ENCODE measurements at regions not wholly inside any gene's neighbourhood (a gene's known extent, or its start where the extent isn't known, plus 50 kb on each side); places are given as distances from the start of the nearest gene placed in this dataset.
"Not testable (repeated sequence)": the region's sequence is repeated elsewhere in the genome, so short reads cannot be mapped to it uniquely, and the experiment has no call there.

GRCh38 chr13:107931056-107931455, 284.3 kb downstream of the LIG4 start:
- DNase-seq (ENCODE audit: extremely low read depth in 1 of 2, low read depth in 1 of 2): no peak

- DNase-seq (ENCODE audit: extremely low read depth in 1 of 2, low read depth in 1 of 2): no peak
These were observed 286.6 kb downstream of the LIG4 start for GRCh38 chr13:107928762-107929161.

GRCh38 chr13:107927557-107927956, 287.8 kb downstream of the LIG4 start:
- DNase-seq (ENCODE audit: extremely low read depth in 1 of 2, low read depth in 1 of 2): no peak

GRCh38 chr13:107926515-107926914, 288.8 kb downstream of the LIG4 start:
- not testable (repeated sequence) for DNase-seq (ENCODE audit: extremely low read depth in 1 of 2, low read depth in 1 of 2)

GRCh38 chr13:107916902-107917301, 298.4 kb downstream of the LIG4 start:
- DNase-seq (ENCODE audit: extremely low read depth in 1 of 2, low read depth in 1 of 2): not testable (repeated sequence)

GRCh38 chr13:107912745-107913144, 302.6 kb downstream of the LIG4 start:
- no peak for DNase-seq (ENCODE audit: extremely low read depth in 1 of 2, low read depth in 1 of 2)

GRCh38 chr13:107907065-107907805, 308.1 kb downstream of the LIG4 start:
- no peak for DNase-seq (ENCODE audit: extremely low read depth in 1 of 2, low read depth in 1 of 2)

GRCh38 chr13:107906131-107906530, 309.2 kb downstream of the LIG4 start:
- DNase-seq (ENCODE audit: extremely low read depth in 1 of 2, low read depth in 1 of 2): no peak

- no peak for DNase-seq (ENCODE audit: extremely low read depth in 1 of 2, low read depth in 1 of 2)
These were observed 313.3 kb downstream of the LIG4 start for GRCh38 chr13:107901996-107902562.

- DNase-seq (ENCODE audit: extremely low read depth in 1 of 2, low read depth in 1 of 2): no peak
These were observed 314.1 kb downstream of the LIG4 start for GRCh38 chr13:107901230-107901629.

GRCh38 chr13:107900775-107901174, 314.6 kb downstream of the LIG4 start:
- DNase-seq (ENCODE audit: extremely low read depth in 1 of 2, low read depth in 1 of 2): no peak

GRCh38 chr13:107886118-107886517, 329.2 kb downstream of the LIG4 start:
- DNase-seq (ENCODE audit: extremely low read depth in 1 of 2, low read depth in 1 of 2): no peak

- DNase-seq (ENCODE audit: extremely low read depth in 1 of 2, low read depth in 1 of 2): no peak
These were observed 330.8 kb downstream of the LIG4 start for GRCh38 chr13:107884564-107884963.

- DNase-seq (ENCODE audit: extremely low read depth in 1 of 2, low read depth in 1 of 2): no peak
These were observed 331.7 kb downstream of the LIG4 start for GRCh38 chr13:107883561-107884175.

GRCh38 chr13:107882708-107883560, 332.4 kb downstream of the LIG4 start:
- DNase-seq (ENCODE audit: extremely low read depth in 1 of 2, low read depth in 1 of 2): no peak

- no peak for DNase-seq (ENCODE audit: extremely low read depth in 1 of 2, low read depth in 1 of 2)
These were observed 334.0 kb downstream of the LIG4 start for GRCh38 chr13:107881362-107881761.

- DNase-seq (ENCODE audit: extremely low read depth in 1 of 2, low read depth in 1 of 2): no peak
These were observed 340.9 kb downstream of the LIG4 start for GRCh38 chr13:107874456-107874855.

- no peak for DNase-seq (ENCODE audit: extremely low read depth in 1 of 2, low read depth in 1 of 2)
These were observed 341.4 kb downstream of the LIG4 start for GRCh38 chr13:107873926-107874325.

- no peak for DNase-seq (ENCODE audit: extremely low read depth in 1 of 2, low read depth in 1 of 2)
These were observed 344.9 kb downstream of the LIG4 start for GRCh38 chr13:107870400-107870799.

- no peak for DNase-seq (ENCODE audit: extremely low read depth in 1 of 2, low read depth in 1 of 2)
These were observed 347.4 kb downstream of the LIG4 start for GRCh38 chr13:107867701-107868661.
